NCI-H82 (cell line): ENCODE measurements at regions not wholly inside any gene's neighbourhood (a gene's known extent, or its start where the extent isn't known, plus 50 kb on each side); places are given as distances from the start of the nearest gene placed in this dataset.
A peak's percentile ranks its signal among the peaks of the same experiment; 100 is the strongest.
"Not testable (repeated sequence)": the region's sequence is repeated elsewhere in the genome, so short reads cannot be mapped to it uniquely, and the experiment has no call there.

Experiments used
- DNase-seq: peaks from one replicate; lab custom pipeline; 2025; lab: John Stamatoyannopoulos, UW

GRCh38 chr1:86633306-86633838 is 71.0 kb upstream of the SH3GLB1 start:
- not testable (repeated sequence) for DNase-seq

- no peak for DNase-seq
Measured at GRCh38 chr1:86633921-86634320, 70.5 kb upstream of the SH3GLB1 start.

- no peak for DNase-seq
Measured at GRCh38 chr1:86636898-86637297, 67.5 kb upstream of the SH3GLB1 start.

GRCh38 chr1:86640161-86640670 is 64.2 kb upstream of the SH3GLB1 start:
- DNase-seq = no peak

- no peak for DNase-seq
Measured at GRCh38 chr1:86641318-86641717, 63.1 kb upstream of the SH3GLB1 start.

- not testable (repeated sequence) for DNase-seq
Measured at GRCh38 chr1:86644655-86645054, 59.7 kb upstream of the SH3GLB1 start.

- DNase-seq = peak; percentile 28
Measured at GRCh38 chr1:86645851-86646250, 58.5 kb upstream of the SH3GLB1 start.

- no peak for DNase-seq
Measured at GRCh38 chr1:86646256-86646655, 58.1 kb upstream of the SH3GLB1 start.

GRCh38 chr1:86648255-86648654 is 56.1 kb upstream of the SH3GLB1 start:
- no peak for DNase-seq

GRCh38 chr1:86649618-86650017 is 54.8 kb upstream of the SH3GLB1 start:
- no peak for DNase-seq

- DNase-seq = no peak
Measured at GRCh38 chr1:86650065-86650464, 54.3 kb upstream of the SH3GLB1 start.
